Hematopoietic multipotent progenitor cell treated with erythropoietin and hydrocortisone succinate and interleukin-3 and kit ligand, for 17 days (in vitro differentiated cells): ENCODE measurements at regions not wholly inside any gene's neighbourhood (a gene's known extent, or its start where the extent isn't known, plus 50 kb on each side); places are given as distances from the start of the nearest gene placed in this dataset.

Source experiments
- DNase-seq: peaks from one replicate; pipeline ENCODE4 v3.0.0-alpha.2; 2015; ENCODE audit warnings: low spot score

GRCh38 chr2:221104361-221104811, 467.7 kb downstream of the EPHA4 start:
- no peak for DNase-seq

GRCh38 chr2:221106241-221106640, 465.9 kb downstream of the EPHA4 start:
- no peak for DNase-seq

GRCh38 chr2:221107424-221107823, 464.7 kb downstream of the EPHA4 start:
- no peak for DNase-seq

- DNase-seq = no peak
Observed at GRCh38 chr2:221109552-221109951, 462.6 kb downstream of the EPHA4 start.

GRCh38 chr2:221111739-221112138, 460.4 kb downstream of the EPHA4 start:
- no peak for DNase-seq

GRCh38 chr2:221112744-221113143, 459.4 kb downstream of the EPHA4 start:
- no peak for DNase-seq

GRCh38 chr2:221115944-221116343, 456.2 kb downstream of the EPHA4 start:
- no peak for DNase-seq

GRCh38 chr2:221120643-221121042, 451.5 kb downstream of the EPHA4 start:
- DNase-seq = no peak

GRCh38 chr2:221123396-221123795, 448.7 kb downstream of the EPHA4 start:
- no peak for DNase-seq

GRCh38 chr2:221124532-221125240, 447.4 kb downstream of the EPHA4 start:
- DNase-seq = no peak

GRCh38 chr2:221125691-221126090, 446.4 kb downstream of the EPHA4 start:
- DNase-seq = no peak

- DNase-seq = no peak
Observed at GRCh38 chr2:221129657-221130056, 442.4 kb downstream of the EPHA4 start.

- DNase-seq = no peak
Observed at GRCh38 chr2:221130431-221130830, 441.7 kb downstream of the EPHA4 start.

- DNase-seq = no peak
Observed at GRCh38 chr2:221133941-221134340, 438.2 kb downstream of the EPHA4 start.

- no peak for DNase-seq
Observed at GRCh38 chr2:221134718-221135117, 437.4 kb downstream of the EPHA4 start.

- no peak for DNase-seq
Observed at GRCh38 chr2:221135699-221136098, 436.4 kb downstream of the EPHA4 start.

GRCh38 chr2:221137385-221137784, 434.7 kb downstream of the EPHA4 start:
- DNase-seq = no peak

GRCh38 chr2:221142341-221142740, 429.8 kb downstream of the EPHA4 start:
- DNase-seq = no peak

- DNase-seq = no peak
Observed at GRCh38 chr2:221143231-221143630, 428.9 kb downstream of the EPHA4 start.

- DNase-seq = no peak
Observed at GRCh38 chr2:221144909-221145308, 427.2 kb downstream of the EPHA4 start.

GRCh38 chr2:221145396-221145795, 426.7 kb downstream of the EPHA4 start:
- no peak for DNase-seq

GRCh38 chr2:221153226-221153625, 418.9 kb downstream of the EPHA4 start:
- no peak for DNase-seq

GRCh38 chr2:221154176-221154575, 417.9 kb downstream of the EPHA4 start:
- DNase-seq = no peak

GRCh38 chr2:221156062-221156734, 415.9 kb downstream of the EPHA4 start:
- DNase-seq = no peak
